ENCODE measurements at regions not wholly inside any gene's neighbourhood (a gene's known extent, or its start where the extent isn't known, plus 50 kb on each side); places are given as distances from the start of the nearest gene placed in this dataset.

- ChIA-PET CTCF (no interaction called here), POLR2A (no interaction called here)
- Histone ChIP-seq H4K20me1 (replicated peaks; ENCODE audit: control insufficient read depth, extremely low read depth, insufficient read depth, low read length) (no peaks in the 10 kb centered on the region), H3K79me2 (ENCODE audit: control insufficient read depth, insufficient read depth, low read length) (no peaks in the 10 kb centered on the region), H2AFZ (ENCODE audit: low read depth, low read length) (no peak overlapping the region), H3K27ac (ENCODE audit: insufficient read depth, low read depth, low read length) (no peak overlapping the region), H3K4me3 (replicated peaks in 1 of 3; ENCODE audit: insufficient read depth in 1 of 3, low read depth in 1 of 3, low read length in 3 of 3) (no peak overlapping the region), H3K9ac (replicated peaks; ENCODE audit: extremely low read depth, insufficient read depth, low read length) (no peak overlapping the region), H3K27me3 (ENCODE audit: control insufficient read depth in 2 of 2, insufficient read depth in 2 of 2, low read length in 2 of 2) (peaks cover 0 to 2% of the 10 kb centered on the region in 2 experiments), H3K36me3 (ENCODE audit: control insufficient read depth in 2 of 2, extremely low read depth in 1 of 2, insufficient read depth in 2 of 2, low read length in 2 of 2) (no peaks in the 10 kb centered on the region), H3K9me3 (replicated peaks; ENCODE audit: control insufficient read depth, insufficient read depth, low read length) (no peaks in the 10 kb centered on the region), H3K4me1 (ENCODE audit: control insufficient read depth, extremely low read depth, insufficient read depth, low read length) (no peaks in the 10 kb centered on the region), H3K4me2 (ENCODE audit: insufficient read depth, low read length) (no peak overlapping the region), H3K9me1 (replicated peaks; ENCODE audit: control insufficient read depth, extremely low read depth, insufficient read depth, low read length) (no peaks in the 10 kb centered on the region)
- DNase-seq (ENCODE audit: low read depth, low spot score): no peak
- dilution Hi-C loops (cut with MboI; ENCODE audit: extremely low pct_ligation_motif_present, low sequenced_read_pairs): no loop called here
- no TSS peak for BruUV-seq (replicated peaks)
- no peak for FAIRE-seq
- intact Hi-C loops (cut with micrococcal nuclease): no loop called here
- TF ChIP-seq EZH2 (IDR thresholded peaks at IDR 0.05; ENCODE audit: borderline replicate concordance, low read depth, low read length, severe bottlenecking): no peak
- no peak for TF ChIP-seq POLR2AphosphoS5 (IDR thresholded peaks at IDR 0.05; ENCODE audit: insufficient read depth, low read depth, low read length)
- TF ChIP-seq CTCF (IDR thresholded peaks at IDR 0.05; ENCODE audit: extremely low read depth in 1 of 2, insufficient read depth in 1 of 2, low read depth in 1 of 2, low read length in 2 of 2): no peak
- no peak for TF ChIP-seq FOS (IDR thresholded peaks at IDR 0.05; ENCODE audit: borderline replicate concordance, insufficient read depth, low read length)
- TF ChIP-seq GATA2 (IDR thresholded peaks at IDR 0.05; ENCODE audit: insufficient read depth, insufficient read length, low read depth, low read length): no peak
- TF ChIP-seq MAX (IDR thresholded peaks at IDR 0.05; ENCODE audit: insufficient read depth, insufficient read length): no peak
- TF ChIP-seq MYC (IDR thresholded peaks at IDR 0.05; ENCODE audit: low read depth, low read length): no peak
- no peak for TF ChIP-seq JUN (IDR thresholded peaks at IDR 0.05; ENCODE audit: borderline replicate concordance, insufficient read depth, insufficient read length, low read depth)
Measured at GRCh38 chr10:8288600-8288999, 234.1 kb downstream of the GATA3 start.

Measured in endothelial cell of umbilical vein (primary cell).